GM21619 (cell line): ENCODE measurements at regions not wholly inside any gene's neighbourhood (a gene's known extent, or its start where the extent isn't known, plus 50 kb on each side); places are given as distances from the start of the nearest gene placed in this dataset.
"Not testable (repeated sequence)": the region's sequence is repeated elsewhere in the genome, so short reads cannot be mapped to it uniquely, and the experiment has no call there.

Experiments
- ATAC-seq: cut with Tn5 transposase; IDR thresholded peaks from one replicate; pipeline ENCODE4 v1.9.1; 2021; ENCODE audit not compliant: unreplicated experiment

GRCh38 chr3:27630885-27631284, 91.2 kb downstream of the EOMES start:
- no peak for ATAC-seq

DNA sequence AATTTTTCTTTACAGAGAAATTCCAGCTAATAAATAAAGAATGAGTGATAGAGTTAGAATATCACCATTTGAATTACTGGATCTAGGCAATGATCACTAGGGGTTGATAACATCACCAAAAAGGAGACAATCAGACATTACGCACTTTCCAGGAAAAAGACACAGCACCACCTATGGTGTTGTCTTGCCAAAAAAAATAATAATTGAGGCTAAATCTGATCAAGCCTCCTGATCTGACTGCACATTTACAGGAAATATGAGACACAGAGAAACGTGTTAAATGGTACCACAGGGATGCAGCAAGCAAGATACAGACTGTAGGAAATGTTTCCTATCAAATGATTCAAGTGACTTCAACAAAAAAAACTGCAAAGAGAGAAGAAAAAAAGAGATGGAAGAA, 92.8 kb downstream of the EOMES start:
- ATAC-seq, result no peak

GRCh38 chr3:27628026-27628750, 93.9 kb downstream of the EOMES start:
- ATAC-seq, result no peak

GRCh38 chr3:27626596-27627118, 95.5 kb downstream of the EOMES start:
- ATAC-seq, result no peak

DNA sequence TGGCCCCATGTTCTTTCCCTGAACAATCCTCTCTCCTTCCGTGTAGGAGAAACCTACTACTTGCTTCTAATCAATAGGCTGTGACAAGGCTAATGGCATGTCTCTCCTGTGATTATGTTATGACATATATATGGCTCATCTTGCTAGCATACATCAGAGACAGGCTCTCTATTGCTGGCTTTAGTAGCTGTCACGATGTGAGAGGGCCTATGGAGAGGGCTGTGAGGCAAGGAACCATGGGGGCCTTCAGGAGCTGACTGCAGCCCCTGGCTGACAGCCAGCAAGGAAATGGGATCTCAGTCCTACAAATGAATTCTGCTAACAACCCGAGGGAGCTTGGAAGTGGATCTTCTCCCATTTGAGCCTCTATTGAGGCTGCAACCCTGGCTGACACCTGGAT, 96.3 kb downstream of the EOMES start:
- no peak for ATAC-seq

DNA sequence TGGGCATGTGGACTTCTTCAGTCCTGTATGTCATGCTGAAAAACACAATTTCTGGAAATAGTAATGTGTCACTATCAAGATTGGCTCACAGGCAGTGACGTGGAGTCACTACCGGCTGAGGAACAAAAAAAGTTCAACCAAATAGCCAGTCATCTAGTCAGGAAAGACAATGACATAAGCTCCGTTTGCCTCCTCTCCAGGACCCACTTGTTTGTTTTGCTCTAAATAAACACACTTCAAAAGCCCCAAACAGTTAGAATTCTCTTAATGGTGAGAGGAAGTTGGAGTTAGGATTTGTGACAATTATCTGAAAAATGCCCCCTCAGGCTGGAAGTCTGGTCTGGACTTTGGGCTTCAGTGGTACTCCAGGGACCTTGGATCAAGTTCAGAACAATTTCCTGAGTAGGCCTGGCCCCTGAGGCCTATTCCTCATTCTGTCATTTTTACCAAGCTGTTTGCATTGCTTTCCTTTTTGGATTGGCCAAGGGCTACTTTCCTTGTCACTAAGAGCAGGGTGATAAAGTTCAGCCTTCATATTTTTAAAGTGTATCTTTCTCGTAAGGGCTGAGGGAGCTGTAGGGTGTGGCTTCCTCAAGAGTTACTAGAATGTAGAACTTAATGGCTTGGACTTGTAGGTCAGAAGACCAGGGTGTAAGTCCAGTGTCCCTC, 98.9 kb downstream of the EOMES start:
- no peak for ATAC-seq

DNA sequence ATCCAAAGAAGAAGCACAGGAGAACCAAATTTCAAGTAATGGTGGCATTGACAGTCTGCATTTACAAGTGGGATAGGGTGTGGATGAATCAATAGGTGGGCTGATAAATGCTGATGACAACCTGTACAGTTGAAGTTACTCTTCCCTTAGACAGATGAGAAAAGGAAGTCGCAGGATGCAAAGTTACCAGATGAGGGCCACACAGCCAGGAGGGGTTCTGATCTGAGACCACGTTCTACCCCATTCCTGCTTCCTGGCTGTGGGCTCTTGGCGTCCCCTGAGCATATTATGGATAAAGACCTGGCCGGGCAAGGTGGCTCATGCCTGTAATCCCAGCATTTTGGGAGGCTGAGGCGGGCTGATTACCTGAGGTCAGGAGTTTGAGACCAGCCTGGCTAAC, 104.6 kb downstream of the EOMES start:
- no peak for ATAC-seq

- ATAC-seq, result no peak
These were observed 106.1 kb downstream of the EOMES start for GRCh38 chr3:27616031-27616430.

- no peak for ATAC-seq
These were observed 106.6 kb downstream of the EOMES start for GRCh38 chr3:27615555-27615954.

DNA sequence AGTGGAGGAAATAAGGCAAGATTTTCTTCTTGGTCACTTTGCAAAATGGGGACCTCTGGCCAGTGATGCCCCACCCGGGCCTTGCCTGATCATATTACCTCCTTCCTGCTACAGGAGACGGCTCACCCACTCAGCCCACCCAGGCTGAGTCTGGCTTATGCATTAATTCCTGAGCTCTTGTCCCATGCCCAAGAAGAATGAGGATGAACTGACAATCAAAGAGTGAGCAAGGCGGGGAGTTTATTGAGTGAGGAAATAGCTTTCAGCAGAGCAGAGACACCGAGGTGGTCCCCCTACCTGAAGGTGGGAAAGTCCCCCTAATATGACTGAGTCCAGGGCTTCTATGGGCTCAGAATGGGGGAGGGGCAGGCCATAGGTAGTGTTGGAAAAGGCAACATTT, 107.5 kb downstream of the EOMES start:
- ATAC-seq, result no peak

- ATAC-seq, result no peak
These were observed 108.2 kb downstream of the EOMES start for GRCh38 chr3:27613846-27614500.

DNA sequence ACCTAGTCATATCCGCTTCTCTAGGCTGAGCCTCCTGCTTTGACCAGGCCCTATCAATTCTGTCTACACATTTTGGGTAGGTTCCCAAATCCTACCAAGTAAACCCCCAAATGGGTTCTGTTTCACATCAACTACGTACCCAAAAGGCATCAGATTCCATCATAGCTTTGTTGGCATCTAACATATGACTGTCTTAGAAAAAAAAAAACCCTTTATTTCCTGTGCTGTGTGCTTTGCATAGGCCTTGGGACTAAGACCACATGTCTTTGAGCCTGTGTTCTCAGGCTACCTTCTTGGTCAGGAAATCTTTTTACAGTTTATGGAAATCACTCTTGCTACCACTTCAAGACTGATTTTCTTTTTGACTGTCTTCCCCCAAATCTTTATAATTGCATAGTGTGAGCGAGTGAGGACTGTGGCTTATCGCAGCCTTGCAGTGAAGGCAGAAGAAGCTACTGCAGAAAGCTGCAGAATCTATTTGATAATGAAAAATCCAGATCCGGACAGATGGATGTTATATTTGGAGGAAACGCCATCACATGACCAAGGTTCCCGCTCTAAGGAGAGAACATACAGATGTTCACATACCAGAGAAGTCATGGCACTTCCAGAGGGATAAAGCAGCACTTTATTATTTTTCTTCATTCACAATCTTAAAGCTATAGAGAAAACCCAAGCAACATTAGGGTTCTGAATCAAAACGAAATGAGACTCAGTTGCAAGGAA, 111.2 kb downstream of the EOMES start:
- no peak for ATAC-seq

GRCh38 chr3:27607370-27607769, 114.8 kb downstream of the EOMES start:
- no peak for ATAC-seq

- no peak for ATAC-seq
These were observed 115.6 kb downstream of the EOMES start for GRCh38 chr3:27606537-27606936.

DNA sequence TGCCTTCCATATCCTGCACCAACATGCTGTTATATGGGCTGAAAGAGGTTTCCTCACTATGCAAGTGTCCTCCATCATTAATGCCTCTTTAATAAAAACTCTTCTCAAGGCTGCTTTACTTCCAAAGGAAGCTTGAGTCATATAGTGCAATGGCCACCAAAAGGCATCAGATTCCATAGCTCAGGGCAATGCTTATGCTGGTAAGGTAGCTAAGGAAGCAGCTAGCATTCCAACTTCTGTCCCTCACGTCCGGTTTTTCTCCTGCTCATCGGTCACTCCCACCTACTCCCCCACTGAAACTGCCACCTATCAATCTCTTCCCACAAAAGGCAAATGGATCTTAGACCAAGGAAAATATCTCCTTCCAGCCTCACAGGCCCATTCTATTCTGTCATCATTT, 117.1 kb upstream of the SLC4A7 start:
- ATAC-seq, result not testable (repeated sequence)

GRCh38 chr3:27599741-27600140, 115.6 kb upstream of the SLC4A7 start:
- not testable (repeated sequence) for ATAC-seq

DNA sequence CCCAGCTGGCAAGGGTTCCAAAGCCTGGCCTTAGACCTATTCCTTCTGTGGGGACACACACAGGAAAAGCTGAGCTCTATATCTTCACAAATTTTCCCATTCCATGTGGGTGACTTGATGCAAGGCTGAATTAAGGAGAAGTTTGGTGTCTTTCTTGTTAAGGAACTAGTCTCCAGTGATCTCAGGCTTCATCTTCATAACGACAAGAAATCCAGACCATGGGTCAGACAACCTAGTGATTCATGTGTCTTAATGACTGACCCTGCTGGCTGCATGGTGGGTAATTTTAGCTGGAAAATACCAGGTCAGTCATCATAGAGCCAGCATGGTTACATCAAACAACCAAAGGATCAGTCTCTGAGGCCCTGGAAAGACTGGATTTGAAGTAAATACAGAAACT, 112.7 kb upstream of the SLC4A7 start:
- peak; percentile 30 for ATAC-seq

- peak; percentile 52 for ATAC-seq
These were observed 112.2 kb upstream of the SLC4A7 start for GRCh38 chr3:27596334-27596841.

GRCh38 chr3:27594096-27594690, 110.0 kb upstream of the SLC4A7 start:
- ATAC-seq, result no peak

DNA sequence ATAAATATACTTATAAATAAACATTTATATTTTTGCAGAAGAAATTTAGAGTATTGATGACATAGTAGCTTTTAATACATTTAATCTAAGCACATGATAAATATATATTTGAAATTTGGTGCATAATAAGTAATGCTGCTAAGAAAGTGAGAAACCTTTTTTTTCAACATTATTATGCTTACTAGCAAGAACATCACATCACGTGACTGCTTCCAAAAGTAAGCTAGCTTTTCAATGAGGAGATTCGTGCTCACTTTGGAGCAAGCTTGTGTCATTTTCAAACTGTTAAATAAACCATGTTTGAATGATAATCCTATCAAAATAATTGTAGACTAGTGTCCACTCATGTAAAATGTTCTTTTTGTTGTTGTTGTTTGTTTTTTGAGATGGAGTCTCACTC, 109.0 kb upstream of the SLC4A7 start:
- no peak for ATAC-seq
